Lower leg skin (tissue), 4 donors: ENCODE measurements at regions not wholly inside any gene's neighbourhood (a gene's known extent, or its start where the extent isn't known, plus 50 kb on each side); places are given as distances from the start of the nearest gene placed in this dataset.
"Not testable (repeated sequence)": the region's sequence is repeated elsewhere in the genome, so short reads cannot be mapped to it uniquely, and the experiment has no call there.

ENCODE experiments used
- DNase-seq, 2 donors: peaks; one replicate each; pipeline ENCODE4 v3.0.0-alpha.2; 2019; ENCODE audit warnings: low spot score in 2 of 2
- H3K4me3 ChIP-seq: fragments of 200-600 bp; sonication (generic); 2 replicates; pipeline ENCODE4 v1.5.1; 2017; ENCODE audit warnings: mild to moderate bottlenecking, low read depth; ENCODE audit not compliant: poor library complexity, severe bottlenecking
- CTCF ChIP-seq, 3 donors: fragments of 450-650 bp; IDR thresholded peaks; one replicate each; pipeline ENCODE4 v1.5.1; 2016; ENCODE audit warnings: antibody characterized with exemption in 3 of 3, mild to moderate bottlenecking in 3 of 3, moderate library complexity in 2 of 3
- POLR2A ChIP-seq, 2 donors: fragments of 450-650 bp; IDR thresholded peaks; one replicate each; pipeline ENCODE4 v1.6.1; 2016 to 2017; ENCODE audit warnings: antibody characterized with exemption in 2 of 2, mild to moderate bottlenecking in 1 of 2, moderate library complexity in 1 of 2
- WGBS, 2 donors: methylation state at CpG; one replicate each; pipeline ENCODE4 v1.1.5; 2018; 5-methylcytosine and 5-hydroxymethylcytosine counted together
- intact Hi-C: fragments of 100-400 bp; cut with DNase I; formaldehyde crosslinking; loops from one replicate; pipeline ENCODE4 v1.15.0; 2023; ENCODE audit warnings: low total_unique reads

- DNase-seq: no peak
- TF ChIP-seq CTCF (IDR thresholded peaks at IDR 0.05): no peak
- no peak for TF ChIP-seq POLR2A (IDR thresholded peaks at IDR 0.05)
- WGBS, 2 donors: 82 to 88% methylated on average over 8 of the region's 8 CpGs
- H3K4me3 ChIP-seq: no peak overlapping the region
- intact Hi-C loops: no loop called here
These were observed 464.9 kb downstream of the PDZRN4 start for GRCh38 chr12:41652981-41653380.

GRCh38 chr12:41645624-41646023 lies 457.5 kb downstream of the PDZRN4 start:
- intact Hi-C loops: no loop called here
- 75 to 100% methylated on average over 1 of the region's 1 CpG for WGBS, 2 donors
- no peak for DNase-seq
- TF ChIP-seq CTCF (IDR thresholded peaks at IDR 0.05) (no peak), POLR2A (IDR thresholded peaks at IDR 0.05) (no peak)
- no peak overlapping the region for H3K4me3 ChIP-seq

- WGBS, 2 donors: 86 to 89% methylated on average over 11 of the region's 11 CpGs
- H3K4me3 ChIP-seq, intact Hi-C loops, DNase-seq: not testable (repeated sequence)
These were observed 454.7 kb downstream of the PDZRN4 start for GRCh38 chr12:41642808-41643207.

- no peak for DNase-seq
- H3K4me3 ChIP-seq: no peak overlapping the region
- WGBS, 2 donors: 91 to 94% methylated on average over 4 of the region's 4 CpGs
- intact Hi-C loops: no loop called here
- TF ChIP-seq POLR2A (IDR thresholded peaks at IDR 0.05) (no peak), CTCF (IDR thresholded peaks at IDR 0.05) (no peak)
These were observed 448.5 kb downstream of the PDZRN4 start for GRCh38 chr12:41636653-41637052.

- intact Hi-C loops: no loop called here
- WGBS, 2 donors: 70% methylated on average over 5 of the region's 5 CpGs
- H3K4me3 ChIP-seq: no peak overlapping the region
- no peak for TF ChIP-seq CTCF (IDR thresholded peaks at IDR 0.05)
- TF ChIP-seq POLR2A (IDR thresholded peaks at IDR 0.05): no peak
- no peak for DNase-seq
These were observed 447.7 kb downstream of the PDZRN4 start for GRCh38 chr12:41635626-41636364.

GRCh38 chr12:41634091-41634490 lies 446.0 kb downstream of the PDZRN4 start:
- DNase-seq: no peak
- no peak for TF ChIP-seq POLR2A (IDR thresholded peaks at IDR 0.05)
- no peak for TF ChIP-seq CTCF (IDR thresholded peaks at IDR 0.05)
- 81 to 84% methylated on average over 4 of the region's 4 CpGs for WGBS, 2 donors
- intact Hi-C loops: no loop called here
- no peak overlapping the region for H3K4me3 ChIP-seq
